ENCODE measurements at regions not wholly inside any gene's neighbourhood (a gene's known extent, or its start where the extent isn't known, plus 50 kb on each side); places are given as distances from the start of the nearest gene placed in this dataset.

DNA sequence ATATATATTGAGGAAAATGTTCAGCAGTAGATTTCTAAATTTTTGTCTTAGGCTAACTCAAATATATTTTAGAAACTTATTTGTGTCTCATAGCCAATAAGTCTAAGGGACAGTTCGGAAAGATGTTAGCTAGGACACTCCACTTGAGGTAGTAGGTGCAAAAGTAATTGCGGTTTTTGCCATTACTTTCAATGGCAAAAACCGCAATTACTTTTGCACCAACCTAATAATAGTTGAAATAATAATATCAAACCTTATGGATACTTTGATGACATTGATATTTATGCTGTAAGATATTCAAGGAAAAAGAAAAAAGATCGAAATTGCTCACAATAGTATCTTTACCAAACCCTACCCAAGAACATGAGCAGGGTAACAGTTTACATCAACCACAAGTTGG lies 555.5 kb upstream of the ST8SIA4 start:
- no peak overlapping the region for H3K4me3 ChIP-seq (ENCODE audit: low read depth in 2 of 2, low read length in 2 of 2)
- in situ Hi-C loops (cut with HindIII; ENCODE audit: low pct_unique_long_range_greater_than_20kb, low sequenced_read_pairs) = no loop called here
- no peak for ATAC-seq
- H3K27ac ChIP-seq (ENCODE audit: low read length) = no peak overlapping the region
- TF ChIP-seq POLR2AphosphoS5 (IDR thresholded peaks at IDR 0.05; ENCODE audit: low read depth, low read length) = no peak
- no peak for TF ChIP-seq CTCF (IDR thresholded peaks at IDR 0.05)
- no peak for TF ChIP-seq REST (IDR thresholded peaks at IDR 0.05; ENCODE audit: insufficient read depth in 1 of 2, low read depth in 2 of 2, low read length in 1 of 2)
- TF ChIP-seq SIN3A (IDR thresholded peaks at IDR 0.05; ENCODE audit: borderline replicate concordance, insufficient read depth, low read depth, low read length) = no peak
- no peak for TF ChIP-seq TCF7L2 (IDR thresholded peaks at IDR 0.05; ENCODE audit: low read depth, low read length)
- H3K36me3 ChIP-seq (ENCODE audit: control insufficient read depth, insufficient read depth, low read length) = no peaks in the 10 kb centered on the region
- POLR2A ChIA-PET = no interaction called here
- H3K4me1 ChIP-seq (ENCODE audit: control insufficient read depth, insufficient read depth, low read length) = no peaks in the 10 kb centered on the region
- intact Hi-C loops (cut with micrococcal nuclease; ENCODE audit: unreplicated experiment) = no loop called here
- H3K27me3 ChIP-seq (ENCODE audit: control insufficient read depth, insufficient read depth, low read length) = no peaks in the 10 kb centered on the region
- CTCF ChIA-PET = no interaction called here
- no peak for DNase-seq (ENCODE audit: low read depth, low spot score)
- no peaks in the 10 kb centered on the region for H3K9me3 ChIP-seq (ENCODE audit: control insufficient read depth, insufficient read depth, low read depth, low read length)
- BruUV-seq (replicated peaks) = no TSS peak

DNA sequence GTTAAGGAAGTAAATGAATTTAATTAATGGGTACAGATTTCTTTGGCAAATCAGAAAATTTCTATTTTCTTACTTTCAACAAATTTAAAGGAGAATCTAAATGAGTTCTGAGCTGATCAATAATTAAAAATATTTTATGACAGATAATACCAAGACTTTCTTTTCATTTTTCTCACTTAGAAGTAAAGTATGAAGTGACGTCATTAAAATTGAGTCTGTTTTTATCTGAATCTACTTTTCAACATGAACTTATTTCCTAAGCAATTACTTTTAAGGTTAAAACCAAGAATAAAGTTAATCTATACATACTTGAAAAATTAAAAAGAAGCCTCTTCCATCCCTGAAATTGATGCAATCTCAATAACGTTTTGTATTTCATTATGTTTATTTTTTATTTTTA lies 552.8 kb upstream of the ST8SIA4 start:
- Histone ChIP-seq H3K27me3 (ENCODE audit: control insufficient read depth, insufficient read depth, low read length) (no peaks in the 10 kb centered on the region), H3K4me3 (ENCODE audit: low read depth in 2 of 2, low read length in 2 of 2) (no peak overlapping the region), H3K9me3 (ENCODE audit: control insufficient read depth, insufficient read depth, low read depth, low read length) (no peaks in the 10 kb centered on the region), H3K36me3 (ENCODE audit: control insufficient read depth, insufficient read depth, low read length) (no peaks in the 10 kb centered on the region), H3K27ac (ENCODE audit: low read length) (no peak overlapping the region), H3K4me1 (ENCODE audit: control insufficient read depth, insufficient read depth, low read length) (no peaks in the 10 kb centered on the region)
- DNase-seq (ENCODE audit: low read depth, low spot score) (no peak), ATAC-seq (no peak)
- intact Hi-C loops (cut with micrococcal nuclease; ENCODE audit: unreplicated experiment) (no loop called here), in situ Hi-C loops (cut with HindIII; ENCODE audit: low pct_unique_long_range_greater_than_20kb, low sequenced_read_pairs) (no loop called here)
- ChIA-PET CTCF (no interaction called here), POLR2A (no interaction called here)
- TF ChIP-seq SIN3A (IDR thresholded peaks at IDR 0.05; ENCODE audit: borderline replicate concordance, insufficient read depth, low read depth, low read length) (no peak), POLR2AphosphoS5 (IDR thresholded peaks at IDR 0.05; ENCODE audit: low read depth, low read length) (no peak), REST (IDR thresholded peaks at IDR 0.05; ENCODE audit: insufficient read depth in 1 of 2, low read depth in 2 of 2, low read length in 1 of 2) (no peak), CTCF (IDR thresholded peaks at IDR 0.05) (no peak), TCF7L2 (IDR thresholded peaks at IDR 0.05; ENCODE audit: low read depth, low read length) (no peak)
- no TSS peak for BruUV-seq (replicated peaks)
